UCSD-AML1 (cell line): ENCODE measurements at regions not wholly inside any gene's neighbourhood (a gene's known extent, or its start where the extent isn't known, plus 50 kb on each side); places are given as distances from the start of the nearest gene placed in this dataset.

ENCODE experiments used
- DNase-seq: peaks from one replicate; lab custom pipeline; 2025; ENCODE audit not compliant: unreplicated experiment; lab: John Stamatoyannopoulos, UW

DNA sequence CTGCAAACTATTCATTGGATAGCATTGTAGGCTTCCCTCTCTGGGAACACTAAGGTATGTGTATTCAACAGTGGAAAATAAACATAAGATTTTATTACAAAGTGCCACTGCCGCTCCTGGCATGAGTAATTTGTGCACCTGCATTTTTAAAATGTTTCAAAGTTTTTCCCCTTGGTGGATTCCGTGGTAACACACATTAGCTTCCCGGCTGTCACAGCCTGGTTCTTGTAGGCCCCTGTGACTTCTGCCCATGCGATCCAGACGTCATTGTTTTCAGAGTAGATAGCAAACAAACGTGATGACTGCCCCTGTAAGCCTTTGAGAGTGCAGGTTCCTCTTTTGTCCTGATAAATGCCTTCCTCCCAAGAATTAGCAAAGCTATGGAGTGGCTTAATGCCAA, 421.0 kb downstream of the ZNF521 start:
- no peak for DNase-seq

DNA sequence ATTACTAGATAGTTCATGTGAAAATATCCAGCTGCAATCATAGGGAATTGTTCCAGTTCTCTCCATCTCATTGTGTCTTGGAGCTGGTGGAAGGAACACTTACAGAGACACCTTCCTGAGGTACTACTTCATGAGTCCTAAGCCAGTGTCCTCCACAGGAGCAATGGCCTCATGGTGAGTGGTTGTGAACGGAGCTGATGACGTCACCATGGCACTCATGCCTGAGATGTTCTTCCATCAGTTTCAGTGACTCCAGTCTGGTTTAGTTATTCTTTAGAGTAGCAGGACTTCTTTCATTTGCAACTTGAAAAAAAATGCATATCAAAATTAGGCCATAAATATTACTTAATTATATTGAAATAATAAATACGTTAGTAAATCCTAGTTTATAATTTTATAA, 418.6 kb downstream of the ZNF521 start:
- DNase-seq, result no peak

GRCh38 chr18:24934258-24934932, 417.6 kb downstream of the ZNF521 start:
- no peak for DNase-seq

DNA sequence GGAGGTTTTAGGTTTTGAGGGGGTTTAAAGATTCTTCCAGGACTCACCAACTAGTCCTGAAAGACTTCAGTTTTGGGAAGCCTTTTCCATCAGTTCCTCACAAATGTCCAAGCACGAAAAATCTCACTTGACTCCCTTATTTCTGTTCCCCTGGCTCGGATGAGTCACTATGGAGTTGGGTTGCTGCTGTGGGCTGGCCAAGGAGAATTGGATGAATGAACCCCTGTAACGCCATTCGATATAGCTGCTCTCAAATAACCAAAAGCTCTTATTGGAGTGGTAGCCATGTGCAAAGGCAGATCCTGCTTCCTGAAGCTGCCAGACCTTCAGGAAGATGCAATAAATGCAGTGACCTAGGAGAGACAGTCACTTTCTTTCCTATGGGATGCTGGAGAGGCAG, 417.0 kb downstream of the ZNF521 start:
- DNase-seq, result no peak

DNA sequence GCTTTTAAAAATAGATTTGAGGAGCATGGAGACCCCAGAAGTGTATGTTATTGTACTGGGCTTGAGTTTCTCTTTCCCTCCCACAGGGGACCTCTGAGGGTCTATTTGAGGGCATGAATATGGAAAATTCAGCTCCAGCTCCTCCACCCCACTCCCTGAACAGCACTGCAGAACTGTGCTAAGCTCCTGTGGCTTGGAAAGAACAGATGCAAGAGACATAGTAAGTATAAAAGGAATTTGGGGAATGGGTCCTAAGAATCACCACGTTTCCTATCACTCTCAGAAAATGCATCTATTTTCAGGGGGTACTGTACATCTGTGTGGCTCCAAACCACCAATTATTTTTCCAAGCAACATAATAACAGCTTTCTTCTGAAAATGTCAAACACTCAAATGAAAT, 416.1 kb downstream of the ZNF521 start:
- DNase-seq, result no peak

DNA sequence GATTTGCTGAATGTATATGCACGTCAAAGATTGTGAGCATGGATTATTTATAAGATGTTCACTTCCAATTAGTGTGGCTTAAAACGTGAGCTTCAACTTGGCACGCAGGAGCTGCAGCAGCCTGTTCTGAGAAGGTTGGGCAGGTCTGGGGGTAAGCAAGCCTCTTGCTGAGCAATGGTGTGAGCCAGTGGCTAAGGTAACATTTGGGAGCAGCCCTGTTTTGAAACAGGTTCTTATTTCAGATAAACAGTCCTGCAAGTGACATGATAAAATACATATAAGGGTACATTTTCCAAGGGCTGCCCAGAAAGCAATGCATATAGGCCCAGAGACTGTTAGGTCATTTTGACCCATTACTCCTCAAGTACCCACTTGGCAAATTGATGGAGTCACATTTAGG, 415.3 kb downstream of the ZNF521 start:
- DNase-seq, result no peak

DNA sequence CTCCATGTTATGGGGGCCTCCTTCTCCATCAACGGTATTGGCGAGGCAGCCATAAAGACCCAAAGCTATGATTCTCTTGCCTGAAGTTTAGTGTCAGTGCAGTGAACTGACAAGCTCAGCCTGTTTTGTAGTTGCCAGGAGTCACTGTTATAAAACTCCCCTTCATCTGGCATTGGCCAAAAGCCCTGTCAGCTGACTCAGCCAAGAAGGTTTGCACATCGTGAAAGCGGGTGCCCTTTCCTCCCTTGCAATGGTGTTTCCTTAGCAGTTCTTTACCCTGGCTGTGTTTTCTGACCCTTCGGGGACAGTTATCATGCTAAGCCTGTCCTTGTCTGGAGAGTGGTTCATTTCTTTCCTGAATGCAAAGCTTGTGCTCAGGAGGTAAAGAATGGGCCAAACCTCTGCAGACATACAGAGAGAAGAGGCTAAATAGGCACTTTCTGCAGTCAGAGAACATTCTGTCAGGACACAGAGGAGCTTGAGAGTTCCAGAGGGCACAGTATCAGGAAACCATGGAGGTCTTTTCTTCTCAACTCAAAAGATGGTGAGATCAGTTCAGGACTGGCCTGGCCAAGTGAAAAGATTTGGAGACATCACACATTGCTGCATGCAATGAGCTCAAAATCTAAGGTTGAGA, 414.2 kb downstream of the ZNF521 start:
- no peak for DNase-seq

GRCh38 chr18:24940416-24940815, 411.6 kb downstream of the ZNF521 start:
- no peak for DNase-seq

DNA sequence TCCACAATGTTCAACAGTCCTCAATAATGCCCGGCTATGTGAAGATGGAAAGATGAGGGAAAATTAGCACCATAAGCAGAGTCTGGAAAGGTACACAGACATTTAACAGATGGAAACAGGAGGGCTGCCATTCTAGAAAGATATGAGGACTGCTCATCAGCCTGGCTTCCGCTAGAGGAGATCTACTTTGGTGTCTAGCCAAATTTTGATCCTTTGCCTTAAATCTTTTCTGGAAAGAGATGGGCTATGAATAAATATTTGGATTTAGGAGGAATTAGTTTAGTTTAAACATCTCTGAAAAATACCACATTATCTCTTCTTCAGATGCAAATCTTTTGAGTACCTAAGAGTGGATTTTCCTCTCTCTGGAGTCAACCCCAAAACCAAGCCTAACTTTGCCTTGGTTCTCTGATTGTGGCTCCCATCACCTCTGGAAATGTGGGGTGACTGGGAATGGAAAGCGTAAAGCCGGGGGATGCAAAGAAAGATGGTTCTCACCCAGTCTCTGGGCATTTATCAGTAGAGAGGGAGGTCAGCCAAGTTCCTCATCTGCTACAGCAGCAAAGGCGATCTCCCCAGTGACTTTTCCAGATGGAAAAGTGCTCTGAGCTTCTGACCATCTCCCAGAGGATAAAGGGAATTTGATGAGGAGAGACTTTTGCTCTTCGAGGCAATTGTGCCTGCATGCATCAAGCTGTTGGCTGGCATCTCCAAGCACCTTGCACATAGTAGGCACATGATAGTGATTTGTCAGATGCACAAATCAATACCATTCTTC, 410.6 kb downstream of the ZNF521 start:
- no peak for DNase-seq

GRCh38 chr18:24942144-24942543, 409.8 kb downstream of the ZNF521 start:
- no peak for DNase-seq

DNA sequence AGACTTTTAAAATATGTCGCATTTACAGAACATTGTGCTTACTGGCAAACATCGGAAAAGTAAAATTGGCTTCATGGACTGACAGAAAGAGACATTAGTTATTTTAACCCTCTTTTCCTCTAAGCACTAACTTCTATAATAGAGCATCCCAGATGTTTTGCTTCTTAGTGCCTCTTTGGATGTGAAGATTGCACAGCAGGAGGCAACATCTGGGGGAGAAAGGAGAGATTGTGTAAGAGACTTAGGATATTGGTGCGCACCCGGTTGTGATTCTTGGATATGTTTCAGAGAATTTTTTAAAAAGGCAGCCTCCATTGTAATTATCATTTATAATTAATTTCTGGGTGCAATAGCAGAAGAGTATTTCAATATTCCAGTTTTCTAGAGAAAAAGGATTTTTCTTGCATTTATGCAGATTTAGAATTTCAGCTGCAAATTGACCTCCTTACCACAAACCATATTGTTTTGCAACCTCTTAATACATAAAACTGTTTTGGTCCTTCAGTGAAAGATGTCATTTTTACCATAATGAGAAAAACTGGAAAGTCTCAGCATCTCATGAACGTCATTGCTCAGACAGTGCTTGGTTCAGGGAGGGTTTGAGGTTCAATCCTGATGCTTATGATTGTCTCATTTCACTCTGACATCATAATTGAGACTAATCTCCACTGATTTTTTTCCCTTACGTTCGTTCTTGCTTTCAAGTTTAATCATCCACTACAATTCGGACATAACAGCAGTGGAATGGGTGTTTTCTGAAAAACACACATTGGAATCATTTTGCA, 404.3 kb downstream of the ZNF521 start:
- DNase-seq, result no peak

DNA sequence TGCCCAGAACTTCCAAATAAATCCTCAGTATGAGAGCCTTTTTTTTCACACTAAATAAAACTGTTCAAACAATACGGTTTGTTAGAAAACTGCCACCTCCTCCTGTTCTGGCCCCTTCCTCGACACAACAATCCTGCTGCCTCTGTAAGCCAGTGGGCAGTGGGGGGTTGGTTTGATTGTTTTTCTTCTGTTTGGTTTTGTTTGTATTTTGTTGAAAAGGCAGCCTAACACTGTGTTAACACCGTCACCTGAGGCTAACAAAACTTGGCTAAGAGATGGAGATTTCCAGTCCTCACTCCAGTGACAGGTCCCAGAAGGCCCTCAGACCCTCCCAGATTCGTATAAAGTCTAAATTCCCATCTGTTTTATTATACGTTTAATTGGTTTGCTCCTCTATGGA, 402.1 kb downstream of the ZNF521 start:
- no peak for DNase-seq

GRCh38 chr18:24954341-24954740, 397.6 kb downstream of the ZNF521 start:
- DNase-seq, result no peak

DNA sequence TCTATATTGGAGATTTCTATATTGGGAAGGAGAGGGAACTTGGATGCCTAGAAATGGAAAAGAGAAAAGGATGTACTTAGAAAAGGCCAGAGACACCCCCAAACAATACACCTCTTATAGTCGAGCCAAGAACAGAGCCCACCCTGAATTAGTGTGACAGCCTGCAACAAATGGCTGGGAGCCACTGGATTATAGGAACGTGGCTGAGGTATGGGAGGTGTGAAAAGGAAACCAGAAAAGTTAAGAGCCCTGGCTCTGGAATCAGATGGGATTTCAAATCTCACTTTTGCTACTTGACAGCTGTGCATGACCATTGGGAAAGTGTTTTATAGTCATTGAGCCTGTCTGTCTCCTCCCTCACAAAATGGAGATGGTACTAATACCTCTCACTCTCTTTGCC, 394.0 kb downstream of the ZNF521 start:
- no peak for DNase-seq

DNA sequence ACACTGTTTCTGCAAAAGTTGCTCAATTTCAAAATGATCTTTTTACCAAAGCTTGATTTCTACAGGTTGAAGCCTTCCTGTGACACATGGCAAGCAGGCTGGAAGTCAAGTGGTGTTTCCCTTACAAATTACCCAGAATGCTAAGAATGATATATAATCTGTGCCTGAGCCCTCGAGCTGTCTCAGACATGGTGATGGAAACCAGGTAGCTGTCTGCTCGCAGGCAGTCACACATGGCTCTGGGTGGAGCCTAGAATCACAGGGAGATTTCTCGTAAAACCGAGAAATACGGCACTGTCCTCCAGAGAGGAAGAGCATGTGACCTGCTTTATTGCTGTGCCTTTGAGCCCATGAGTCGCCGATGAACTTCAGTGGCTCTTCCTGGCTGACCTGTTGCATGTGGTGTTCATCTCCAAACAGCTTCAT, 392.9 kb downstream of the ZNF521 start:
- no peak for DNase-seq

DNA sequence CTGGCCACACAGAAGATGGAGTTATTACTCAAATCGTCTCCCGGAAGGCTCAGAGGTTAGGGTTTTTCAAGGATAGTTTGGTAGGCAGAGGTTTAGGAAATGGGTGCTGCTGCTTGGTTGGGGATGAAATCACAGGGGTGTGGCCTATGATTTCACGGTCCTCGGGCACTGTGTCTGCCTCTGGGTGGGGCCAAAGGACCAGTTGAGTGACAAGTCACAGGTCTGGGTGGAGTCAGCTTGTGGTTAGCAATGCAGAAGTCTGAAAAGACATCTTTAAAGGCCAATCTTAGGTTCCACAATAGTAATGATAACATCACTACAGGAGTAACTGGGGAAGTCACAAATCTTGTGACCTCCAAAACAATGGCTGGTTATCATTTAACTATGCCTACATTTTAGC, 387.8 kb downstream of the ZNF521 start:
- DNase-seq, result peak; percentile 25

DNA sequence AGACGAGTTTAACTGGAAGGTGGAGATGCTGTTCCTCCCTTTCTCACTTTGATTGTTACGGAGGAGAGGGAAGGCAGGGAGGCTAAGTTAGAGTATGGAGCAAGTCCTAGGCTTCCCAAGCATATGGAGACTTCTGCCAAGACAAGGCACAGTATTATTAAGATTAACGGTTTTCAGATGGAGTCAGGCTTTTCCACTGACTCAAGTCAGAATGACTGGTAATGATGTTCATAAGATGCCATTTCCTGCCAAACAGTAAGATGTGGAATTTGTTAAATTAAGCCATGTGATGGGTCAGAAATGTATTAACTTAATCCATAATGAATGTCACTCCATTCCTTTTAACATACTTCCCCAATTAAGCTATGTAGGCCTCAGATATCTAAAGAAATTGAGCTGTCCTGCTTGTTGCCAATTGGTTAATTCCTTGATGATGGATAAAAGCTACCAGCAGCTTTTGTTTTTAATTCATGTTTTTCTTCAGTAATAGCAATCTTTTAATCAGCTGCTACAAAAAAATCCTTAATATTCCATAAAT, 383.7 kb downstream of the ZNF521 start:
- DNase-seq, result no peak

DNA sequence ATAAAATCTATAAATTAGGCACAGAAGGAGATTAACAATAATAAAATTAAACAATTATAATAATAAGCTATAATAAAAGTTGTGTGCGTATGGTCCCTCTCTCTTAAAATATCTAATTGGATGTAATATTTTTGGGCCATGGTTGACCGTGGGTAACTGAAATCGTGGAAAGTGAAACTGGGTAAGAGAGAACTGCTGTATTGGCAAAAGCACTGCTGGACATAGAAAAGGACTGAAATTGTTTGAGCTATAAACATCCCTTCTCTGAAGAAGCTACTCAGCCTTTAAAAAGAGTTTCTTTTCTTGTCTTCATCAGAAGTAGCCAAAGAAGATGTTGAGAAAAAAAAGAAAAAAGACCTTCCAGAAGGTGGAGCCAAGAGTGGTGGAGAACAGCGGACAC, 379.4 kb downstream of the ZNF521 start:
- no peak for DNase-seq

DNA sequence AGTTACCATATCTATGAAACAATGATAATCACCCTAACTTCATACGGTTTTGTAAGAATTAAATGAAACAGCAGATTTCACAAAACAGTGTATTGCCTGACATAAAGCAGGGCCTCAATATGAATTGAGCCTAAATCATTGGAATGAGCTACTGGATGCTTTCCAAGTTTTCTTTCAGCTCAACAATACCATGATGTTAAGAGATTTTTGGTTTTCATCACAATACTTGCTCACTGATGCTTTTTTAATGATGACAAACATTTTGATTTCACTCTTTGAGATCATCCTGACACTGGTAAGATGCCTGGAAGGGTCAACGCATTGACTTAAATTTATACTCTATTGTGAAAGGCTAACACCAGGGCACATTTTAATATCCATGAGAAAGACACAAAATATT, 377.5 kb downstream of the ZNF521 start:
- DNase-seq, result no peak

GRCh38 chr18:24975496-24976372, 376.2 kb downstream of the ZNF521 start:
- DNase-seq, result no peak
